H1 (cell line): ENCODE measurements at regions not wholly inside any gene's neighbourhood (a gene's known extent, or its start where the extent isn't known, plus 50 kb on each side); places are given as distances from the start of the nearest gene placed in this dataset.

ENCODE experiments used
- CTCF ChIA-PET: fragments of 300-600 bp; sonication (Branson Sonifier 250); formaldehyde crosslinking; loops from one replicate; lab custom pipeline; 2021; ENCODE audit not compliant: partially characterized antibody; lab: Charles Lee
- POLR2A ChIA-PET: fragments of 300-600 bp; sonication (Branson Sonifier 250); formaldehyde crosslinking; loops from one replicate; lab custom pipeline; 2021; ENCODE audit warnings: inconsistent platforms; ENCODE audit not compliant: partially characterized antibody; lab: Charles Lee
- DNase-seq, 2 experiments: peaks; one replicate each; pipeline versions ENCODE4 v3.0.0 to v3.0.0-alpha.2; 2010 to 2022; ENCODE audit warnings: low spot score in 2 of 2, low read depth in 1 of 2, mixed read lengths in 1 of 2
- FAIRE-seq: peaks from 2 replicates; lab custom pipeline; 2011; peaks lifted over from hg19 to GRCh38; lab: Jason Lieb, UNC
- H2AFZ ChIP-seq: 2 replicates; pipeline ENCODE4 v1.8.1; 2012; ENCODE audit warnings: low read length, inconsistent platforms
- H2AK5ac ChIP-seq: 2 replicates; pipeline ENCODE4 v1.6.1; 2013; ENCODE audit warnings: low read depth, low read length
- H2BK120ac ChIP-seq: replicated peaks from 2 replicates; pipeline ENCODE3; 2013; ENCODE audit warnings: low read depth, low read length, inconsistent platforms
- H2BK12ac ChIP-seq: 2 replicates; pipeline ENCODE4 v1.6.1; 2013; ENCODE audit warnings: low read depth, low read length
- H2BK15ac ChIP-seq: 2 replicates; pipeline ENCODE4 v1.6.1; 2013; ENCODE audit warnings: low read length
- H2BK20ac ChIP-seq: 2 replicates; pipeline ENCODE4 v1.6.1; 2013; ENCODE audit warnings: low read length
- H2BK5ac ChIP-seq: 2 replicates; pipeline ENCODE4 v1.6.1; 2013; ENCODE audit warnings: low read depth, low read length
- H3K14ac ChIP-seq: 2 replicates; pipeline ENCODE4 v1.6.1; 2013; ENCODE audit warnings: inconsistent platforms; ENCODE audit not compliant: insufficient read length
- H3K18ac ChIP-seq: 2 replicates; pipeline ENCODE4 v1.6.1; 2013; ENCODE audit warnings: low read length; ENCODE audit errors: extremely low read depth
- H3K23ac ChIP-seq: 2 replicates; pipeline ENCODE4 v1.6.1; 2013; ENCODE audit warnings: inconsistent platforms; ENCODE audit not compliant: insufficient read length
- H3K23me2 ChIP-seq: 2 replicates; pipeline ENCODE4 v1.6.1; 2013; ENCODE audit warnings: low read depth, low read length
- H3K27ac ChIP-seq: 2 replicates; pipeline ENCODE4 v1.6.1; 2011; ENCODE audit warnings: low read depth, low read length, inconsistent platforms
- H3K27me3 ChIP-seq, 4 experiments: replicated peaks in 1 of 4; 1 replicate in 1 of 4; 2 replicates in 3 of 4; pipeline versions ENCODE4 v1.6.1 to v1.8.1; 2011 to 2013; ENCODE audit warnings: low read length in 3 of 4, mild to moderate bottlenecking in 3 of 4, inconsistent platforms in 2 of 4, mixed read lengths in 2 of 4, moderate library complexity in 1 of 4; ENCODE audit not compliant: control insufficient read depth in 3 of 4, insufficient read depth in 3 of 4; ENCODE audit errors: extremely low read depth in 1 of 4
- H3K36me3 ChIP-seq, 4 experiments: 2 replicates each; pipeline versions ENCODE4 v1.6.1 to v1.8.1; 2011 to 2013; ENCODE audit warnings: mild to moderate bottlenecking in 4 of 4, low read length in 3 of 4, moderate library complexity in 2 of 4, control low read depth in 1 of 4, inconsistent platforms in 1 of 4; ENCODE audit not compliant: insufficient read depth in 4 of 4, control insufficient read depth in 2 of 4
- H3K4ac ChIP-seq: replicated peaks from 2 replicates; pipeline ENCODE3; 2013; ENCODE audit warnings: low read length, low read depth, mixed read lengths, inconsistent platforms; ENCODE audit not compliant: insufficient read length
- H3K4me1 ChIP-seq, 4 experiments: replicated peaks in 1 of 4; 1 replicate in 1 of 4; 2 replicates in 3 of 4; pipeline versions ENCODE4 v1.6.1 to v1.8.1; 2011 to 2013; ENCODE audit warnings: low read length in 3 of 4, inconsistent platforms in 2 of 4, mixed read lengths in 1 of 4; ENCODE audit not compliant: insufficient read depth in 4 of 4, control insufficient read depth in 3 of 4
- H3K4me2 ChIP-seq, 2 experiments: 2 replicates each; pipeline versions ENCODE4 v1.6.1 to v1.8.1; 2011 to 2013; ENCODE audit warnings: low read depth in 2 of 2, low read length in 2 of 2, control low read depth in 1 of 2, inconsistent platforms in 1 of 2, mild to moderate bottlenecking in 1 of 2; ENCODE audit not compliant: insufficient read depth in 1 of 2
- H3K4me3 ChIP-seq, 4 experiments: fragments of 200-600, 300-600 bp in 1 of 4; sonication (generic), shearing (Covaris generic), sonication (Bioruptor Twin) in 1 of 4; 2 replicates each; pipeline versions ENCODE4 v1.5.1 to v1.8.1; 2011 to 2016; ENCODE audit warnings: low read length in 4 of 4, low read depth in 3 of 4, control low read depth in 2 of 4, inconsistent platforms in 2 of 4, mild to moderate bottlenecking in 2 of 4, mixed read lengths in 1 of 4, moderate library complexity in 1 of 4; ENCODE audit not compliant: insufficient read depth in 2 of 4; ENCODE audit errors: extremely low read depth in 1 of 4
- H3K56ac ChIP-seq: replicated peaks from 2 replicates; pipeline ENCODE3; 2013; ENCODE audit warnings: low read depth, mild to moderate bottlenecking, mixed read lengths, low read length, inconsistent platforms; ENCODE audit not compliant: insufficient read length
- H3K79me1 ChIP-seq: 2 replicates; pipeline ENCODE4 v1.6.1; 2013; ENCODE audit warnings: low read depth, low read length, control low read depth
- H3K79me2 ChIP-seq, 2 experiments: 2 replicates each; pipeline versions ENCODE4 v1.6.1 to v1.8.1; 2012 to 2013; ENCODE audit warnings: low read length in 2 of 2, mild to moderate bottlenecking in 2 of 2, inconsistent platforms in 1 of 2; ENCODE audit not compliant: insufficient read depth in 2 of 2, control insufficient read depth in 1 of 2
- H3K9ac ChIP-seq, 4 experiments: replicated peaks in 1 of 4; 1 replicate in 1 of 4; 2 replicates in 3 of 4; pipeline versions ENCODE4 v1.6.1 to v1.8.1; 2011 to 2013; ENCODE audit warnings: low read depth in 3 of 4, low read length in 3 of 4, control low read depth in 2 of 4, mild to moderate bottlenecking in 2 of 4, moderate library complexity in 2 of 4, inconsistent platforms in 1 of 4; ENCODE audit errors: extremely low read depth in 1 of 4
- H3K9me3 ChIP-seq, 2 experiments: 2 replicates each; pipeline versions ENCODE4 v1.6.1 to v1.8.1; 2012 to 2013; ENCODE audit warnings: mild to moderate bottlenecking in 2 of 2, moderate library complexity in 2 of 2, control low read depth in 1 of 2, inconsistent platforms in 1 of 2, low read depth in 1 of 2, low read length in 1 of 2, mixed read lengths in 1 of 2; ENCODE audit not compliant: insufficient read depth in 2 of 2
- H4K20me1 ChIP-seq, 2 experiments: replicated peaks in 1 of 2; 2 replicates each; pipeline versions ENCODE3 to v1.8.1; 2011 to 2013; ENCODE audit warnings: inconsistent platforms in 2 of 2, low read length in 2 of 2, mild to moderate bottlenecking in 1 of 2; ENCODE audit not compliant: insufficient read depth in 2 of 2, control insufficient read depth in 1 of 2
- H4K5ac ChIP-seq: 2 replicates; pipeline ENCODE4 v1.6.1; 2013; ENCODE audit warnings: low read length, low read depth, mixed read lengths, inconsistent platforms; ENCODE audit not compliant: insufficient read length
- H4K8ac ChIP-seq: 2 replicates; pipeline ENCODE4 v1.8.0; 2013; ENCODE audit warnings: mild to moderate bottlenecking, moderate library complexity, low read length, inconsistent platforms; ENCODE audit not compliant: insufficient read depth; ENCODE audit errors: extremely low read depth
- H4K91ac ChIP-seq: replicated peaks from 2 replicates; pipeline ENCODE3; 2013; ENCODE audit warnings: low read length, mixed read lengths, inconsistent platforms; ENCODE audit not compliant: insufficient read length
- KDM4A ChIP-seq: IDR thresholded peaks from one replicate; pipeline ENCODE4 v1.7.1; 2012; ENCODE audit warnings: low read depth, mild to moderate bottlenecking, moderate library complexity, low read length, inconsistent platforms; ENCODE audit not compliant: severe bottlenecking
- NANOG ChIP-seq: IDR thresholded peaks from 2 replicates; pipeline ENCODE4 v1.6.1; 2011; ENCODE audit warnings: low read length, low read depth, mild to moderate bottlenecking, inconsistent platforms; ENCODE audit not compliant: insufficient read depth, poor library complexity, severe bottlenecking
- POLR2A ChIP-seq, 2 experiments: IDR thresholded peaks; 1 replicate in 1 of 2; 2 replicates in 1 of 2; pipeline ENCODE4 v1.6.1; 2011; ENCODE audit warnings: low read depth in 2 of 2, low read length in 2 of 2, mild to moderate bottlenecking in 2 of 2; ENCODE audit errors: control extremely low read depth in 1 of 2
- SP2 ChIP-seq: IDR thresholded peaks from 2 replicates; pipeline ENCODE4 v1.6.1; 2012; ENCODE audit warnings: mild to moderate bottlenecking, low read length, inconsistent platforms
- SUZ12 ChIP-seq: fragments of 200-600 bp; sonication (generic); IDR thresholded peaks from 2 replicates; pipeline ENCODE4 v1.6.1; 2012; ENCODE audit warnings: mild to moderate bottlenecking, inconsistent platforms, low read length, moderate library complexity, mixed read lengths
- TAF7 ChIP-seq: optimal IDR thresholded peaks from 2 replicates; pipeline ENCODE3; 2011; ENCODE audit warnings: low read depth, mild to moderate bottlenecking, inconsistent platforms, low read length, moderate library complexity, borderline replicate concordance
- WGBS, 2 experiments: shearing (Covaris generic) in 1 of 2; methylation state at CpG; one replicate each; pipeline versions ENCODE4 v1.1.6 to v1.1.7; 2013 to 2015; ENCODE audit warnings: low lambda C conversion rate in 2 of 2, mixed read lengths in 2 of 2, inconsistent platforms in 1 of 2, low coverage in 1 of 2, missing lambda C conversion rate in 1 of 2; ENCODE audit not compliant: insufficient replicate concordance in 2 of 2, insufficient coverage in 1 of 2, insufficient read length in 1 of 2; ENCODE audit errors: extremely low coverage in 1 of 2, missing lambda C conversion rate in 1 of 2; 5-methylcytosine and 5-hydroxymethylcytosine counted together
- TF ChIP-seq, protein P1 (sequence below): IDR thresholded peaks from 2 replicates; pipeline ENCODE4 v1.6.1; 2011; ENCODE audit warnings: low read length, improper control_type of control experiment
- TF ChIP-seq, protein P2 (sequence below): IDR thresholded peaks from 2 replicates; pipeline ENCODE4 v1.6.1; 2012; ENCODE audit warnings: inconsistent platforms

DNA sequence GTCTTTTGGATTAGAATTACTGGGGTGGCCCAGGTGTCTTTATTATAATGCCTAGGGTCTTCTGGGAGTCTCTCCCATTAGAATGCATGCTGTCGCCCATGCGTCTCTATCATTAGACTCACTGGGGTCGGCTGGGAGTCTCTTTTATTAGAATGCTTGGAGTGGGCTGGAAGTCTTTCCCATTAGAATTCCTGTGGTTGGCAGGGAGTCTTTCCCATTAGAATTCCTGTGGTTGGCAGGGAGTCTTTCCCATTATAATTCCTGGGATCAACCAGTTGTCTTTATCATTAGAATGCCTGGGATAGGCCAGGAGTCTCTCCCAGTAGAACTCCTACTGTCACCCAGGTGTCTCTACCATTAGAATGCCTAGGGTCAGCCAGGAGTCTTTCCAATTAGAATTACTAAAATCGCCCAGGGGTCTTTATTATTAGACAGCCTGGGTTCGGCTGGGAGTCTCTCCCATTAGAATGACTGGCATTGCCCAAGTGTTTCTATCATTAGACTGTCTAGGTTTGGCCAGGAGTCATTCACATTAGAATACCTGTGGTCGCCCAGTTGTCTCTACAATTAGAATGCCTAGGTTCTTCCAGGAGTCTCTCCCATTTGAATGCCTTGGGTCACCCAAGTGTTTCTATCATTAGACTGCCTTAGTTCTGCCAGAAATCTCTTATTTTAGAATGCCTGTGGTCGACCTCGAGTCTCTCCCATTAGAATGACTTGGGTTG lies 1558.5 kb downstream of the UQCRFS1 start:
- Histone ChIP-seq H3K23me2 (no peaks in the 10 kb centered on the region), H2BK12ac (no peak overlapping the region), H4K5ac (no peak overlapping the region), H3K27ac (no peak overlapping the region), H3K56ac (no peak overlapping the region), H2AFZ (no peak overlapping the region), H4K8ac (no peak overlapping the region), H2BK5ac (no peak overlapping the region), H3K36me3 (no peaks in the 10 kb centered on the region), H3K14ac (no peak overlapping the region), H3K9ac (no peak overlapping the region), H3K9me3 (peaks cover 68 to 96% of the 10 kb centered on the region in 2 experiments), H3K79me2 (no peaks in the 10 kb centered on the region), H3K18ac (no peak overlapping the region), H2BK15ac (no peak overlapping the region), H2BK20ac (no peak overlapping the region), H3K4me1 (no peaks in the 10 kb centered on the region), H3K4me2 (no peak overlapping the region), H4K20me1 (no peaks in the 10 kb centered on the region), H3K27me3 (no peaks in the 10 kb centered on the region), H2AK5ac (no peak overlapping the region), H3K79me1 (no peaks in the 10 kb centered on the region), H3K23ac (no peak overlapping the region), H2BK120ac (no peak overlapping the region), H3K4me3 (no peak overlapping the region), H4K91ac (no peak overlapping the region), H3K4ac (no peak overlapping the region)
- WGBS, 2 experiments: 76% methylated on average over 8 of the region's 8 CpGs; no CpG with 5 or more reads in 1 of the 2 experiments
- DNase-seq: no peak
- ChIA-PET CTCF (no interaction called here), POLR2A (no interaction called here)
- FAIRE-seq: no peak
- TF ChIP-seq SP2 (no peak), KDM4A (no peak), SUZ12 (no peak), TAF7 (no peak), POLR2A (IDR thresholded peaks at IDR 0.05; ENCODE audit: control extremely low read depth in 1 of 2, low read depth in 2 of 2, low read length in 2 of 2) (no peak), NANOG (no peak)
- TF ChIP-seq, protein P1, sequence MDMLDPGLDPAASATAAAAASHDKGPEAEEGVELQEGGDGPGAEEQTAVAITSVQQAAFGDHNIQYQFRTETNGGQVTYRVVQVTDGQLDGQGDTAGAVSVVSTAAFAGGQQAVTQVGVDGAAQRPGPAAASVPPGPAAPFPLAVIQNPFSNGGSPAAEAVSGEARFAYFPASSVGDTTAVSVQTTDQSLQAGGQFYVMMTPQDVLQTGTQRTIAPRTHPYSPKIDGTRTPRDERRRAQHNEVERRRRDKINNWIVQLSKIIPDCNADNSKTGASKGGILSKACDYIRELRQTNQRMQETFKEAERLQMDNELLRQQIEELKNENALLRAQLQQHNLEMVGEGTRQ: no peak
- TF ChIP-seq, protein P2, sequence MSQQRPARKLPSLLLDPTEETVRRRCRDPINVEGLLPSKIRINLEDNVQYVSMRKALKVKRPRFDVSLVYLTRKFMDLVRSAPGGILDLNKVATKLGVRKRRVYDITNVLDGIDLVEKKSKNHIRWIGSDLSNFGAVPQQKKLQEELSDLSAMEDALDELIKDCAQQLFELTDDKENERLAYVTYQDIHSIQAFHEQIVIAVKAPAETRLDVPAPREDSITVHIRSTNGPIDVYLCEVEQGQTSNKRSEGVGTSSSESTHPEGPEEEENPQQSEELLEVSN: no peak
